ENCODE measurements at regions not wholly inside any gene's neighbourhood (a gene's known extent, or its start where the extent isn't known, plus 50 kb on each side); places are given as distances from the start of the nearest gene placed in this dataset.

GRCh38 chr12:59858508-59859170, 262.8 kb downstream of the SLC16A7 start:
- no peak for DNase-seq (ENCODE audit: extremely low read depth, low read depth)
- TF ChIP-seq CTCF (IDR thresholded peaks at IDR 0.05; ENCODE audit: low read depth, low read length, missing control alignments): no peak

GRCh38 chr12:59859171-59859510, 263.3 kb downstream of the SLC16A7 start:
- no peak for DNase-seq (ENCODE audit: extremely low read depth, low read depth)
- TF ChIP-seq CTCF (IDR thresholded peaks at IDR 0.05; ENCODE audit: low read depth, low read length, missing control alignments): no peak
- H3K4me3 ChIP-seq (replicated peaks; ENCODE audit: low read depth, low read length): no peak overlapping the region

More at GRCh38 chr12:59858508-59859170, 262.8 kb downstream of the SLC16A7 start:
- H3K4me3 ChIP-seq (replicated peaks; ENCODE audit: low read depth, low read length): no peak overlapping the region

- DNase-seq (ENCODE audit: extremely low read depth, low read depth): no peak
- no peak for TF ChIP-seq CTCF (IDR thresholded peaks at IDR 0.05; ENCODE audit: low read depth, low read length, missing control alignments)
- H3K4me3 ChIP-seq (replicated peaks; ENCODE audit: low read depth, low read length): no peak overlapping the region
These were observed 265.8 kb downstream of the SLC16A7 start for GRCh38 chr12:59861635-59862034.

GRCh38 chr12:59867055-59867454, 271.2 kb downstream of the SLC16A7 start:
- no peak for DNase-seq (ENCODE audit: extremely low read depth, low read depth)
- no peak for TF ChIP-seq CTCF (IDR thresholded peaks at IDR 0.05; ENCODE audit: low read depth, low read length, missing control alignments)
- no peak overlapping the region for H3K4me3 ChIP-seq (replicated peaks; ENCODE audit: low read depth, low read length)

GRCh38 chr12:59867689-59868088, 271.9 kb downstream of the SLC16A7 start:
- H3K4me3 ChIP-seq (replicated peaks; ENCODE audit: low read depth, low read length): no peak overlapping the region
- DNase-seq (ENCODE audit: extremely low read depth, low read depth): no peak
- no peak for TF ChIP-seq CTCF (IDR thresholded peaks at IDR 0.05; ENCODE audit: low read depth, low read length, missing control alignments)

GRCh38 chr12:59871779-59872178, 275.9 kb downstream of the SLC16A7 start:
- no peak for DNase-seq (ENCODE audit: extremely low read depth, low read depth)
- H3K4me3 ChIP-seq (replicated peaks; ENCODE audit: low read depth, low read length): no peak overlapping the region
- TF ChIP-seq CTCF (IDR thresholded peaks at IDR 0.05; ENCODE audit: low read depth, low read length, missing control alignments): no peak

- no peak for TF ChIP-seq CTCF (IDR thresholded peaks at IDR 0.05; ENCODE audit: low read depth, low read length, missing control alignments)
- DNase-seq (ENCODE audit: extremely low read depth, low read depth): no peak
- no peak overlapping the region for H3K4me3 ChIP-seq (replicated peaks; ENCODE audit: low read depth, low read length)
These were observed 277.3 kb downstream of the SLC16A7 start for GRCh38 chr12:59873136-59873535.

Data from HFF-Myc (cell line).